Lung (tissue), 11 donors: ENCODE measurements at regions not wholly inside any gene's neighbourhood (a gene's known extent, or its start where the extent isn't known, plus 50 kb on each side); places are given as distances from the start of the nearest gene placed in this dataset.

ENCODE experiments used
- ATAC-seq: fragments of 200-7000 bp; cut with Tn5 transposase; one replicate; pipeline ENCODE4 v1.9.1; 2020; ENCODE audit warnings: moderate number of reproducible peaks; ENCODE audit not compliant: insufficient read depth, low FRiP score
- DNase-seq, 3 donors: peaks; one replicate each; pipeline ENCODE4 v3.0.0-alpha.2; 2013 to 2017
- H3K27ac ChIP-seq, 2 donors: one replicate each; pipeline ENCODE4 v1.5.1; 2013; ENCODE audit warnings: mild to moderate bottlenecking in 2 of 2, moderate library complexity in 2 of 2, control low read depth in 1 of 2, inconsistent platforms in 1 of 2, low read depth in 1 of 2, low read length in 1 of 2
- H3K27me3 ChIP-seq, 3 donors: one replicate each; pipeline ENCODE4 v1.5.1; 2013; ENCODE audit warnings: low read length in 2 of 3; ENCODE audit not compliant: control insufficient read depth in 3 of 3, insufficient read depth in 3 of 3
- H3K36me3 ChIP-seq, 4 donors: one replicate each; pipeline ENCODE4 v1.5.1; 2013; ENCODE audit warnings: low read length in 4 of 4, mild to moderate bottlenecking in 1 of 4, moderate library complexity in 1 of 4; ENCODE audit not compliant: control insufficient read depth in 4 of 4, insufficient read depth in 4 of 4
- H3K4me1 ChIP-seq, 5 donors: one replicate each; pipeline ENCODE4 v1.5.1; 2013; ENCODE audit warnings: low read length in 5 of 5, mild to moderate bottlenecking in 2 of 5, moderate library complexity in 1 of 5; ENCODE audit not compliant: control insufficient read depth in 5 of 5, insufficient read depth in 5 of 5
- H3K4me3 ChIP-seq: one replicate; pipeline ENCODE4 v1.5.1; 2013; ENCODE audit warnings: mild to moderate bottlenecking, control low read depth, moderate library complexity
- H3K9ac ChIP-seq, 2 donors: one replicate each; pipeline ENCODE4 v1.5.1; 2013; ENCODE audit warnings: low read length in 2 of 2, control low read depth in 1 of 2; ENCODE audit not compliant: insufficient read depth in 1 of 2
- H3K9me3 ChIP-seq, 4 donors: one replicate each; pipeline ENCODE4 v1.5.1; 2013; ENCODE audit warnings: low read length in 3 of 4, mild to moderate bottlenecking in 1 of 4, moderate library complexity in 1 of 4; ENCODE audit not compliant: control insufficient read depth in 4 of 4, insufficient read depth in 3 of 4
- WGBS, 2 donors: extraction: QIAGEN DNeasy Blood & Tissue Kit; methylation state at CpG; one replicate each; pipeline ENCODE4 v1.1.7; 2013; 5-methylcytosine and 5-hydroxymethylcytosine counted together
- TF ChIP-seq, protein P1 (sequence below): IDR thresholded peaks from 2 replicates; pipeline ENCODE4 v1.5.1; 2012; ENCODE audit warnings: mild to moderate bottlenecking; ENCODE audit errors: control extremely low read depth, extremely low read depth
- donor health status: control.
- donor health status: control.
- donor health status: Bipolar disorder and iron deficiency.
- donor health status: healthy.
- donor health status: DM: yes; HTN: yes; CAD: no.

DNA sequence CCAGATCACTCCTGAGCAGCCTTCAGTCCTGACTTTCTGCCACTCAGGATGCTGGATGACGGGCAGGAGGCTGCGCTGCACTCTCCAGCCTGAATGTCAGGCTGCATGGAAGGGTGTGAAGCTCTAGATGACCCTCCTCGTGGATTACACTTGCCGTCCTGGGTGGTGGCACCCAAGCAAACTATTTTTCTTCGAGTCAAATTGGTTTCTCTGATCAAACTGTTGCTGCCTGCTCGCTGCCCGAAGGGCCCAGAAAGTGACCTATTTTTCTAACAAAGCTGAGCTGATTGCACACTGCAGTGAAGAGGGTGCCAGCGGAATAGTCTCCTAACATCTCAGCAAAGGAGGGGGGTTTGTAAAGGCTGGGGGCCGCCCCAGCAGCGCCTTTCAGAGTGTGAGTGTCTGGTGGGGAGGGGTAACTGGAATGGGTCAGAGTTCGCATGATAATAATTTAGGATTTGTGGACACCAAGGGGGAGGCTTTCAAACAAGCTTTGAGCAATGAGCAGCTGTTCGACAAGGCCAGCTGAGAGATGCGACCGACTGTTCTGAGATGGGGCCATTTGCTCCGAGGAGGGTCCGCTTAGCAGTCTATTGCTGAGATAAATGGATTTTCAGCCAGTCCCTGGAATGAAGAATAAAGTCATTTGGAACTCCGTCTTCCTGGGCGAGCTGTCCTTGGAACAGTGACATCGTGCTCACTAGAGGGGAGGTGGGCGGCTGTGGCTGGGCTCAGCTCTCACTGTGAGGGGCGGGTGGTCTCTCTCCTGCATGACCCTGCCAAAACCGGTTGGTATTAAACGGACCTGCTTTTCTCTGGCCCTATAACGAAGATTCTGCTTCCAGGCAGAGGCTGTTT lies 537.6 kb downstream of the BRD1 start:
- H3K9ac ChIP-seq, result no peak overlapping the region
- H3K27me3 ChIP-seq, result peaks cover 0 to 5% (median 4%) of the 10 kb centered on the region in 3 donors
- ATAC-seq (no peak), DNase-seq (peak; percentile 6 to 16 (median 11))
- TF ChIP-seq, protein P1, sequence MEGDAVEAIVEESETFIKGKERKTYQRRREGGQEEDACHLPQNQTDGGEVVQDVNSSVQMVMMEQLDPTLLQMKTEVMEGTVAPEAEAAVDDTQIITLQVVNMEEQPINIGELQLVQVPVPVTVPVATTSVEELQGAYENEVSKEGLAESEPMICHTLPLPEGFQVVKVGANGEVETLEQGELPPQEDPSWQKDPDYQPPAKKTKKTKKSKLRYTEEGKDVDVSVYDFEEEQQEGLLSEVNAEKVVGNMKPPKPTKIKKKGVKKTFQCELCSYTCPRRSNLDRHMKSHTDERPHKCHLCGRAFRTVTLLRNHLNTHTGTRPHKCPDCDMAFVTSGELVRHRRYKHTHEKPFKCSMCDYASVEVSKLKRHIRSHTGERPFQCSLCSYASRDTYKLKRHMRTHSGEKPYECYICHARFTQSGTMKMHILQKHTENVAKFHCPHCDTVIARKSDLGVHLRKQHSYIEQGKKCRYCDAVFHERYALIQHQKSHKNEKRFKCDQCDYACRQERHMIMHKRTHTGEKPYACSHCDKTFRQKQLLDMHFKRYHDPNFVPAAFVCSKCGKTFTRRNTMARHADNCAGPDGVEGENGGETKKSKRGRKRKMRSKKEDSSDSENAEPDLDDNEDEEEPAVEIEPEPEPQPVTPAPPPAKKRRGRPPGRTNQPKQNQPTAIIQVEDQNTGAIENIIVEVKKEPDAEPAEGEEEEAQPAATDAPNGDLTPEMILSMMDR, result no peak
- no peak overlapping the region for H3K27ac ChIP-seq
- H3K9me3 ChIP-seq, result peaks cover 0 to 11% (median 6%) of the 10 kb centered on the region in 4 donors
- no peak overlapping the region for H3K4me3 ChIP-seq
- H3K4me1 ChIP-seq, result no peaks in the 10 kb centered on the region
- H3K36me3 ChIP-seq, result no peaks in the 10 kb centered on the region
- WGBS, 2 donors, result 55 to 66% methylated on average over 24 of the region's 24 CpGs

DNA sequence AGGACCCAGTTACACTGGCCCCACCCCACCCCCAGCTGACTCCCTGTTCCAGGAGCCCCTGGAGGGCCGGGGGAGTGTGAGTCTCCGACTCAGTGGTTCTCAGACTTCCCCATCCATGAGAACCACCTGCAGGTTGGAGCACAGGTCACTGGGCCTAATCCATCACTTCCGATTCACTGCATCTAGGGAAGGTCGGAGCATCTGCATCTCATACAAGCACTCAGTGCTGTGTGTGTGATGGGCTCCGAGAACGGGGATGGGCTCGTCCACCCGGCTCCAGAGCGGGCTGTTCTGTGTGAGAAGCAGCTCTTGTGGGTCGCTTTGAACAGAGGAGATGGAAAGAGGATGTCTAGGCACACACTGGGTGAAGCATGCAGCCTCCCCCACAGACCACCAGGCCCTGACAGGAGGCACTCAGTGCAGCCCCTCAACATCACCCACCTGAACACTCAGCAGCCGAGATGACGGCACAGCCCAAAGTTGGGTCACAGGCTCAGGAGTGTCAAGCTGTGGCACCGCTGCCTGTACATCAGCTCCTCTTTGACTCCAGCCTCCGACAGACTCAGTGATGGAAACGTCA lies 541.4 kb downstream of the BRD1 start:
- H3K36me3 ChIP-seq, result no peaks in the 10 kb centered on the region
- no peaks in the 10 kb centered on the region for H3K4me1 ChIP-seq
- no peak overlapping the region for H3K4me3 ChIP-seq
- 74 to 88% methylated on average over 15 of the region's 15 CpGs for WGBS, 2 donors
- DNase-seq (peak in 1 of 3 donors; percentile 1), ATAC-seq (no peak)
- H3K27me3 ChIP-seq, result peaks cover 0 to 17% (median 10%) of the 10 kb centered on the region in 3 donors
- H3K9me3 ChIP-seq, result peaks cover 0 to 6% (median 0%) of the 10 kb centered on the region in 4 donors
- H3K27ac ChIP-seq, result no peak overlapping the region
- H3K9ac ChIP-seq, result no peak overlapping the region
- TF ChIP-seq, protein P1, result no peak

- no peak overlapping the region for H3K9ac ChIP-seq
- H3K36me3 ChIP-seq, result no peaks in the 10 kb centered on the region
- no peak overlapping the region for H3K27ac ChIP-seq
- DNase-seq, result no peak
- no peaks in the 10 kb centered on the region for H3K4me1 ChIP-seq
- TF ChIP-seq, protein P1, result no peak
- peaks cover 0 to 6% (median 0%) of the 10 kb centered on the region in 4 donors for H3K9me3 ChIP-seq
- WGBS, 2 donors, result 85 to 92% methylated on average over 15 of the region's 15 CpGs
- peaks cover 0 to 21% (median 10%) of the 10 kb centered on the region in 3 donors for H3K27me3 ChIP-seq
- H3K4me3 ChIP-seq, result no peak overlapping the region
- no peak for ATAC-seq
These were observed 542.7 kb downstream of the BRD1 start for GRCh38 chr22:49284931-49285330.
